Body of pancreas (tissue), 4 donors: ENCODE measurements at regions not wholly inside any gene's neighbourhood (a gene's known extent, or its start where the extent isn't known, plus 50 kb on each side); places are given as distances from the start of the nearest gene placed in this dataset.

Source experiments
- ATAC-seq: fragments of 150-250 bp; one replicate; pipeline ENCODE4 v1.9.1; 2016
- DNase-seq, 4 donors: peaks; one replicate each; pipeline ENCODE4 v3.0.0-alpha.2; 2019
- H3K27ac ChIP-seq, 4 donors: fragments of 200-600 bp; sonication (generic); 1 replicate in 3 of 4; 2 replicates in 1 of 4; pipeline versions ENCODE4 v1.5.1 to v1.6.1; 2016 to 2019; ENCODE audit warnings: mild to moderate bottlenecking in 1 of 4, mixed read lengths in 1 of 4, moderate library complexity in 1 of 4
- H3K27me3 ChIP-seq, 2 donors: fragments of 200-600 bp; sonication (generic); one replicate each; pipeline ENCODE4 v1.6.0; 2016; ENCODE audit warnings: mild to moderate bottlenecking in 1 of 2
- H3K36me3 ChIP-seq, 2 donors: fragments of 200-600 bp; sonication (generic); replicated peaks in 1 of 2; 2 replicates each; pipeline ENCODE4 v1.5.1; 2016; ENCODE audit warnings: low read depth in 2 of 2; ENCODE audit not compliant: insufficient read depth in 1 of 2
- H3K4me1 ChIP-seq: fragments of 200-600 bp; sonication (generic); one replicate; pipeline ENCODE4 v1.6.0; 2016
- H3K4me3 ChIP-seq, 2 donors: fragments of 200-600 bp; sonication (generic); 1 replicate in 1 of 2; 2 replicates in 1 of 2; pipeline ENCODE4 v1.5.1; 2016 to 2019
- H3K9me3 ChIP-seq, 3 donors: fragments of 200-600 bp; sonication (generic); 1 replicate in 2 of 3; 2 replicates in 1 of 3; pipeline ENCODE4 v1.5.1; 2016
- POLR2A ChIP-seq, 3 donors: fragments of 450-650 bp; IDR thresholded peaks; one replicate each; pipeline ENCODE4 v1.6.1; 2016; ENCODE audit warnings: antibody characterized with exemption in 3 of 3, mild to moderate bottlenecking in 2 of 3
- WGBS, 2 donors: methylation state at CpG; one replicate each; pipeline ENCODE4 v1.1.5; 2017; 5-methylcytosine and 5-hydroxymethylcytosine counted together
- intact Hi-C: fragments of 100-400 bp; cut with DNase I; formaldehyde crosslinking; loops from one replicate; pipeline ENCODE4 v1.15.1; 2023
- TF ChIP-seq, protein P1 (sequence below), 7 experiments: fragments of 450-650 bp in 4 of 7; fragments of 200-600 bp in 3 of 7; sonication (generic) in 3 of 7; IDR thresholded peaks; one replicate each; pipeline ENCODE4 v1.5.1; 2016 to 2019; ENCODE audit warnings: antibody characterized with exemption in 7 of 7

DNA sequence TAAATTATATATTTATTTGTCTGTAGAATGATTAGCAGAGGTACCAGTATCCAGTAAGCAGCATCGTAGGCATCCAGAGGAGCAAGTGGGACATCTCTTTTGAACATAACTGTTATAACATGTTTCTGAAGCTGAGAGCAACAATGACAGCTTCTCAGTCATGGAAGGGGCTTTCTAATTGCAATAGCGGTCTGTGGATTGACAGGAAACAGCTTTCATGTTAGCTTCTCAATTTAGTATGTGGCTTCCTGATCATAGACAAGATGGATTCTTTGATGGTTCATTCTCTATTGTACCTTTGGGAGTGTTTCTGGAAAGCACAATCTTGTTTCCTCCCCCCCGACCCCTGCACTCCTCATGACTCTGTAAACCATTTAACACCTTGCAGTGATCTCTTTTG lies 434.6 kb upstream of the GNPDA2 start:
- no peak for ATAC-seq
- intact Hi-C loops = no loop called here
- H3K4me3 ChIP-seq = no peak overlapping the region
- TF ChIP-seq, protein P1, sequence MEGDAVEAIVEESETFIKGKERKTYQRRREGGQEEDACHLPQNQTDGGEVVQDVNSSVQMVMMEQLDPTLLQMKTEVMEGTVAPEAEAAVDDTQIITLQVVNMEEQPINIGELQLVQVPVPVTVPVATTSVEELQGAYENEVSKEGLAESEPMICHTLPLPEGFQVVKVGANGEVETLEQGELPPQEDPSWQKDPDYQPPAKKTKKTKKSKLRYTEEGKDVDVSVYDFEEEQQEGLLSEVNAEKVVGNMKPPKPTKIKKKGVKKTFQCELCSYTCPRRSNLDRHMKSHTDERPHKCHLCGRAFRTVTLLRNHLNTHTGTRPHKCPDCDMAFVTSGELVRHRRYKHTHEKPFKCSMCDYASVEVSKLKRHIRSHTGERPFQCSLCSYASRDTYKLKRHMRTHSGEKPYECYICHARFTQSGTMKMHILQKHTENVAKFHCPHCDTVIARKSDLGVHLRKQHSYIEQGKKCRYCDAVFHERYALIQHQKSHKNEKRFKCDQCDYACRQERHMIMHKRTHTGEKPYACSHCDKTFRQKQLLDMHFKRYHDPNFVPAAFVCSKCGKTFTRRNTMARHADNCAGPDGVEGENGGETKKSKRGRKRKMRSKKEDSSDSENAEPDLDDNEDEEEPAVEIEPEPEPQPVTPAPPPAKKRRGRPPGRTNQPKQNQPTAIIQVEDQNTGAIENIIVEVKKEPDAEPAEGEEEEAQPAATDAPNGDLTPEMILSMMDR (IDR thresholded peaks at IDR 0.05) = no peak
- no peak for TF ChIP-seq POLR2A (IDR thresholded peaks at IDR 0.05)
- no peaks in the 10 kb centered on the region for H3K4me1 ChIP-seq
- WGBS, 2 donors = 43 to 47% methylated on average over 3 of the region's 3 CpGs
- H3K27me3 ChIP-seq = no peaks in the 10 kb centered on the region
- DNase-seq = no peak
- no peaks in the 10 kb centered on the region for H3K36me3 ChIP-seq
- H3K9me3 ChIP-seq = no peaks in the 10 kb centered on the region
- H3K27ac ChIP-seq = no peak overlapping the region

GRCh38 chr4:45155081-45155777 lies 428.9 kb upstream of the GNPDA2 start:
- WGBS, 2 donors = 57 to 59% methylated on average over 6 of the region's 6 CpGs

DNA sequence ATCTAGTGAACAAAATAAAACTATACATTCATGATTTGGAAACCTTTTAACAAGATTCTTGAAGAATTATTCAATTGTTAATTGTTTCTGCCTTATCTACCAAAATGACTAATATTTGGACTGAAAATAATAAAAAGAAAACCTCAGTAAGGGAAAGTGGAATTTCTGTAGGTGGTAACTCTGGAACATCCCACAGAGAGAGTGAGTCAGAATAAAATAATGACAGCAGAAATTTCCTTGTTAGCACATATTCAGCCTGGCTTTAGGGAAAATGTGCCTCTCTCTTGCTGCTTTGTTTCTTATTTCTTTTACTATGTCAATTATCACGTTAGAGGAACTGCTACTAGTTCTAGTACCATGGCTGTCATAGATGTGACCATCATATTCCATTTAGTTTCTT lies 421.5 kb upstream of the GNPDA2 start:
- WGBS, 2 donors = 23 to 28% methylated on average over 1 of the region's 1 CpG
- no peaks in the 10 kb centered on the region for H3K36me3 ChIP-seq
- TF ChIP-seq POLR2A (IDR thresholded peaks at IDR 0.05) = no peak
- TF ChIP-seq, protein P1 (IDR thresholded peaks at IDR 0.05) = no peak

More at GRCh38 chr4:45155081-45155777, 428.9 kb upstream of the GNPDA2 start:
- TF ChIP-seq POLR2A (IDR thresholded peaks at IDR 0.05) = no peak
- TF ChIP-seq, protein P1 (IDR thresholded peaks at IDR 0.05) = no peak
- intact Hi-C loops = no loop called here
- Histone ChIP-seq H3K4me3 (no peak overlapping the region), H3K27me3 (no peaks in the 10 kb centered on the region), H3K27ac (no peak overlapping the region), H3K36me3 (no peaks in the 10 kb centered on the region), H3K4me1 (no peaks in the 10 kb centered on the region), H3K9me3 (no peaks in the 10 kb centered on the region)
- no peak for ATAC-seq
- DNase-seq = no peak

DNA sequence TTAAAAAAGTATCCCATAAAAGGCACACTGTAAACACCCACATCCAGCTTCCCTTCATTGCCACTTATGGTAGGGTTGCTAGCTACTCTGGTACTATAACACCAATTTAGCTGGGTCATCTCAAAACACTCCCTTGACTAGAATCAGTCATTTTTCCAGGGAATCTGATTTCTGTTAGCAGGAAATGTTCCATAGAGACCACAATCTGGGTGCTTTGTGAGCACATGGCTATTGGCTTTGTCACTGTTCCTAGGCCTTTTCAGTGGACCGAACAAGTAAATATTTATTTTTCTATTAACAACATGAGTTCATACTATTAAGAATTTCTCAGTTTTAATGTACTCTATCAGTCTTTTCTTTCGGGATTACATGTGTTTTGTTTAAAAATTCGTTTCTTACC lies 404.7 kb upstream of the GNPDA2 start:
- no peak for ATAC-seq
- intact Hi-C loops = no loop called here
- 50 to 57% methylated on average over 3 of the region's 3 CpGs for WGBS, 2 donors

More for the DNA sequence above, 421.5 kb upstream of the GNPDA2 start:
- no peak for DNase-seq
- no peak overlapping the region for H3K4me3 ChIP-seq
- no peaks in the 10 kb centered on the region for H3K9me3 ChIP-seq
- no peak overlapping the region for H3K27ac ChIP-seq
- H3K4me1 ChIP-seq = no peaks in the 10 kb centered on the region
- H3K27me3 ChIP-seq = no peaks in the 10 kb centered on the region
- intact Hi-C loops = no loop called here
- no peak for ATAC-seq

More for the DNA sequence above, 404.7 kb upstream of the GNPDA2 start:
- no peaks in the 10 kb centered on the region for H3K36me3 ChIP-seq
- no peaks in the 10 kb centered on the region for H3K4me1 ChIP-seq
- H3K27ac ChIP-seq = no peak overlapping the region
- no peaks in the 10 kb centered on the region for H3K27me3 ChIP-seq
- TF ChIP-seq POLR2A (IDR thresholded peaks at IDR 0.05) = no peak
- TF ChIP-seq, protein P1 (IDR thresholded peaks at IDR 0.05) = no peak
- DNase-seq = no peak
- H3K9me3 ChIP-seq = no peaks in the 10 kb centered on the region
- H3K4me3 ChIP-seq = no peak overlapping the region
